Ovary (tissue), 7 donors: ENCODE measurements at regions not wholly inside any gene's neighbourhood (a gene's known extent, or its start where the extent isn't known, plus 50 kb on each side); places are given as distances from the start of the nearest gene placed in this dataset.

Experiments used
- DNase-seq, 5 donors: peaks; one replicate each; pipeline ENCODE4 v3.0.0-alpha.2; 2019 to 2020
- H3K27ac ChIP-seq, 2 donors: fragments of 200-600 bp; one replicate each; pipeline versions ENCODE4 v1.5.1 to v1.8.0; 2019 to 2022
- H3K27me3 ChIP-seq: fragments of 200-600 bp; one replicate; pipeline ENCODE4 v1.8.0; 2022
- H3K36me3 ChIP-seq: fragments of 200-600 bp; sonication (generic); one replicate; pipeline ENCODE4 v1.5.1; 2019
- H3K4me1 ChIP-seq: one replicate; pipeline ENCODE4 v1.8.1; 2013; ENCODE audit warnings: mild to moderate bottlenecking, moderate library complexity; ENCODE audit not compliant: insufficient read depth
- H3K4me3 ChIP-seq: fragments of 200-600 bp; sonication (generic); one replicate; pipeline ENCODE4 v1.5.1; 2017
- H3K9me3 ChIP-seq, 2 donors: fragments of 200-600 bp in 1 of 2; sonication (generic) in 1 of 2; one replicate each; pipeline versions ENCODE4 v1.5.1 to v1.8.1; 2013 to 2019; ENCODE audit warnings: mild to moderate bottlenecking in 1 of 2, moderate library complexity in 1 of 2
- CTCF ChIP-seq, 3 donors: fragments of 450-650 bp in 2 of 3; fragments of 200-600 bp in 1 of 3; IDR thresholded peaks; one replicate each; pipeline versions ENCODE4 v1.5.1 to v1.8.0; 2016 to 2022; ENCODE audit warnings: antibody characterized with exemption in 3 of 3, mild to moderate bottlenecking in 1 of 3
- EP300 ChIP-seq: sonication (generic); formaldehyde crosslinking; IDR thresholded peaks from one replicate; pipeline ENCODE4 v1.6.1; 2017; ENCODE audit warnings: antibody characterized with exemption
- POLR2A ChIP-seq: fragments of 450-650 bp; IDR thresholded peaks from one replicate; pipeline ENCODE4 v1.6.1; 2017; ENCODE audit warnings: antibody characterized with exemption, mild to moderate bottlenecking, moderate library complexity
- WGBS, 3 donors: extraction: QIAGEN DNeasy Blood & Tissue Kit in 1 of 3; methylation state at CpG; one replicate each; pipeline versions ENCODE4 v1.1.5 to v1.1.7; 2013 to 2017; 5-methylcytosine and 5-hydroxymethylcytosine counted together
- intact Hi-C, 4 donors: fragments of 100-400 bp; cut with DNase I; formaldehyde crosslinking; loops; one replicate each; pipeline versions ENCODE4 v1.11.0 to v1.15.1; 2022 to 2023
- donor health status: DM: no; HTN: no; CAD: no; lungs with moderate emphysema.
- donor health status: DM: no; HTN: no; CAD: no.
- donor health status: Bipolar disorder and iron deficiency.
- donor health status: DM: no; HTN: no; CAD: no.
- donor health status: DM: yes; HTN: yes; CAD: no.

- DNase-seq = no peak
Measured at GRCh38 chr18:1710114-1710513, 805.4 kb downstream of the ADCYAP1 start.

GRCh38 chr18:1732143-1732542 is 827.5 kb downstream of the ADCYAP1 start:
- Histone ChIP-seq H3K9me3 (no peaks in the 10 kb centered on the region), H3K4me3 (no peak overlapping the region), H3K36me3 (no peaks in the 10 kb centered on the region), H3K4me1 (no peaks in the 10 kb centered on the region), H3K27ac (no peak overlapping the region), H3K27me3 (no peaks in the 10 kb centered on the region)
- intact Hi-C loops = no loop called here
- 79 to 87% (median 80%) methylated on average over 3 of the region's 3 CpGs for WGBS, 3 donors
- no peak for DNase-seq
- TF ChIP-seq EP300 (no peak), CTCF (IDR thresholded peaks at IDR 0.05) (no peak), POLR2A (no peak)

More at GRCh38 chr18:1710114-1710513, 805.4 kb downstream of the ADCYAP1 start:
- H3K27me3 ChIP-seq = no peaks in the 10 kb centered on the region
- H3K27ac ChIP-seq = no peak overlapping the region
- intact Hi-C loops = no loop called here
- TF ChIP-seq POLR2A = no peak
- no peak for TF ChIP-seq CTCF (IDR thresholded peaks at IDR 0.05)
- no peak for TF ChIP-seq EP300
- H3K9me3 ChIP-seq = no peaks in the 10 kb centered on the region
- no peak overlapping the region for H3K4me3 ChIP-seq
- H3K36me3 ChIP-seq = no peaks in the 10 kb centered on the region
- 64 to 73% (median 64%) methylated on average over 3 of the region's 3 CpGs for WGBS, 3 donors
- no peaks in the 10 kb centered on the region for H3K4me1 ChIP-seq

GRCh38 chr18:1746131-1746530 is 825.2 kb downstream of the METTL4 start:
- Histone ChIP-seq H3K4me1 (no peaks in the 10 kb centered on the region), H3K27ac (no peak overlapping the region), H3K36me3 (no peaks in the 10 kb centered on the region), H3K4me3 (no peak overlapping the region), H3K27me3 (no peaks in the 10 kb centered on the region), H3K9me3 (no peaks in the 10 kb centered on the region)
- intact Hi-C loops = no loop called here
- no peak for DNase-seq
- no peak for TF ChIP-seq POLR2A
- no peak for TF ChIP-seq CTCF (IDR thresholded peaks at IDR 0.05)
- no peak for TF ChIP-seq EP300

- no peak overlapping the region for H3K27ac ChIP-seq
- H3K27me3 ChIP-seq = no peaks in the 10 kb centered on the region
- intact Hi-C loops = no loop called here
- no peaks in the 10 kb centered on the region for H3K9me3 ChIP-seq
- H3K4me3 ChIP-seq = no peak overlapping the region
- TF ChIP-seq CTCF (IDR thresholded peaks at IDR 0.05) = no peak
- no peak for TF ChIP-seq EP300
- no peak for TF ChIP-seq POLR2A
- WGBS, 3 donors = 37 to 67% (median 53%) methylated on average over 1 of the region's 1 CpG
- no peaks in the 10 kb centered on the region for H3K4me1 ChIP-seq
- no peak for DNase-seq
- no peaks in the 10 kb centered on the region for H3K36me3 ChIP-seq
Measured at GRCh38 chr18:1751249-1751648, 820.1 kb downstream of the METTL4 start.

DNA sequence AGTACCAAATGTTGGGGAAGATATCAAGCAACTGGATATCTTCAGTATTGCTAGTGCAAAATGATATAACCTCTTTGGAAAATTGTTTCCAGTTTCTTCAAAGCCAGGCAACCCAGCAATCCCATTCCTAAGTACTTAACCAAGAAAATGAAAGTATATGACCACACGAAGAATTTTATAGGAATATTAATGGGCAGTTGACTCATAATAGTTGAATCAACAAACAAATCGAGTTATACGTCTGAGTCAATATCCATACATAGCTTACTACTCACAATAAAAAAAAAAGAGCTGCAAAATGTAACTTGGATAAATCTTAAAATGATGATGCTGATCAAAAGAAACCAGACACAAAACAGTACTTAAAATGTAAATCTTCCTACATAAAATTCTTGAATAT is 810.4 kb downstream of the METTL4 start:
- 72 to 84% (median 84%) methylated on average over 3 of the region's 3 CpGs for WGBS, 3 donors

More for the DNA sequence above, 810.4 kb downstream of the METTL4 start:
- DNase-seq = no peak
- Histone ChIP-seq H3K36me3 (no peaks in the 10 kb centered on the region), H3K4me1 (no peaks in the 10 kb centered on the region), H3K4me3 (no peak overlapping the region), H3K27ac (no peak overlapping the region), H3K27me3 (no peaks in the 10 kb centered on the region), H3K9me3 (no peaks in the 10 kb centered on the region)
- intact Hi-C loops = no loop called here
- no peak for TF ChIP-seq EP300
- TF ChIP-seq POLR2A = no peak
